NCI-H1417 treated with DMSO at 0.1 percent for 48 hours (cell line): ENCODE measurements at regions not wholly inside any gene's neighbourhood (a gene's known extent, or its start where the extent isn't known, plus 50 kb on each side); places are given as distances from the start of the nearest gene placed in this dataset.

Experiments
- DNase-seq: peaks from one replicate; lab custom pipeline; 2025; lab: John Stamatoyannopoulos, UW

GRCh38 chr2:150900913-150901312 is 360.8 kb downstream of the RBM43 start:
- DNase-seq: no peak

GRCh38 chr2:150895968-150896367 is 365.7 kb downstream of the RBM43 start:
- DNase-seq: no peak

- DNase-seq: no peak
Observed at GRCh38 chr2:150889141-150889540, 372.5 kb downstream of the RBM43 start.

GRCh38 chr2:150888337-150888736 is 373.3 kb downstream of the RBM43 start:
- DNase-seq: no peak

GRCh38 chr2:150887926-150888325 is 373.7 kb downstream of the RBM43 start:
- no peak for DNase-seq

GRCh38 chr2:150885774-150886386 is 375.8 kb downstream of the RBM43 start:
- DNase-seq: no peak

GRCh38 chr2:150885236-150885635 is 376.4 kb downstream of the RBM43 start:
- DNase-seq: no peak

GRCh38 chr2:150883613-150883895 is 378.1 kb downstream of the RBM43 start:
- no peak for DNase-seq

GRCh38 chr2:150882751-150883612 is 378.7 kb downstream of the RBM43 start:
- DNase-seq: no peak

- no peak for DNase-seq
Observed at GRCh38 chr2:150880986-150881385, 380.7 kb downstream of the RBM43 start.

GRCh38 chr2:150878356-150878755 is 383.3 kb downstream of the RBM43 start:
- no peak for DNase-seq

GRCh38 chr2:150876251-150876950 is 385.3 kb downstream of the RBM43 start:
- no peak for DNase-seq

GRCh38 chr2:150873396-150873772 is 385.9 kb upstream of the RND3 start:
- no peak for DNase-seq

- no peak for DNase-seq
Observed at GRCh38 chr2:150872756-150873395, 385.4 kb upstream of the RND3 start.

GRCh38 chr2:150866431-150866830 is 379.0 kb upstream of the RND3 start:
- DNase-seq: no peak

- no peak for DNase-seq
Observed at GRCh38 chr2:150863691-150864090, 376.2 kb upstream of the RND3 start.

- no peak for DNase-seq
Observed at GRCh38 chr2:150860301-150860700, 372.8 kb upstream of the RND3 start.

- no peak for DNase-seq
Observed at GRCh38 chr2:150859877-150860276, 372.4 kb upstream of the RND3 start.

GRCh38 chr2:150859162-150859561 is 371.7 kb upstream of the RND3 start:
- DNase-seq: no peak

GRCh38 chr2:150858382-150858781 is 370.9 kb upstream of the RND3 start:
- DNase-seq: no peak

- DNase-seq: no peak
Observed at GRCh38 chr2:150856596-150857281, 369.3 kb upstream of the RND3 start.

- no peak for DNase-seq
Observed at GRCh38 chr2:150853263-150853662, 365.8 kb upstream of the RND3 start.
